Caco-2 (cell line): ENCODE measurements at regions not wholly inside any gene's neighbourhood (a gene's known extent, or its start where the extent isn't known, plus 50 kb on each side); places are given as distances from the start of the nearest gene placed in this dataset.

Experiments used
- BruUV-seq: library from RNA; stranded (reverse); fragments of 400-500 nt; replicated peaks from 2 replicates; lab custom pipeline; 2021; lab: Mats Ljungman, UMichigan
- CTCF ChIA-PET: fragments of 300-600 bp; sonication (Branson Sonifier 250); formaldehyde crosslinking; loops from one replicate; lab custom pipeline; 2022; ENCODE audit warnings: antibody characterized with exemption; lab: Charles Lee
- POLR2A ChIA-PET: fragments of 300-600 bp; sonication (Branson Sonifier 250); formaldehyde crosslinking; loops from one replicate; lab custom pipeline; 2022; ENCODE audit warnings: antibody characterized with exemption; lab: Charles Lee
- DNase-seq, 2 experiments: peaks; one replicate each; pipeline versions ENCODE4 v3.0.0 to v3.0.0-alpha.2; 2020 to 2022
- H3K27me3 ChIP-seq: replicated peaks from 2 replicates; pipeline ENCODE4 v1.6.0; 2011; ENCODE audit warnings: low read length; ENCODE audit not compliant: control insufficient read depth, insufficient read depth
- H3K36me3 ChIP-seq: 2 replicates; pipeline ENCODE4 v1.5.1; 2011; ENCODE audit warnings: low read length; ENCODE audit not compliant: control insufficient read depth, insufficient read depth
- H3K4me1 ChIP-seq: fragments of 250-450 bp; sonication (Bioruptor Pico); 2 replicates; pipeline ENCODE4 v1.5.1; 2020; ENCODE audit warnings: mild to moderate bottlenecking
- H3K4me3 ChIP-seq: 2 replicates; pipeline ENCODE4 v1.5.1; 2011; ENCODE audit warnings: low read depth, mild to moderate bottlenecking, control low read depth, low read length
- H3K9me3 ChIP-seq: fragments of 250-450 bp; sonication (Bioruptor Pico); 2 replicates; pipeline ENCODE4 v1.5.1; 2020; ENCODE audit warnings: mild to moderate bottlenecking, moderate library complexity
- H3K27ac Mint-ChIP-seq: one replicate; pipeline ENCODE4 v1.8.0; 2022; ENCODE audit warnings: mixed read lengths; ENCODE audit not compliant: unreplicated experiment
- H3K27me3 Mint-ChIP-seq: one replicate; pipeline ENCODE4 v1.8.0; 2022; ENCODE audit warnings: mixed read lengths; ENCODE audit not compliant: insufficient read depth, unreplicated experiment
- H3K36me3 Mint-ChIP-seq: one replicate; pipeline ENCODE4 v1.8.0; 2022; ENCODE audit warnings: mild to moderate bottlenecking, mixed read lengths; ENCODE audit not compliant: insufficient read depth, unreplicated experiment
- H3K4me1 Mint-ChIP-seq: one replicate; pipeline ENCODE4 v1.8.0; 2022; ENCODE audit warnings: low read depth, mixed read lengths; ENCODE audit not compliant: unreplicated experiment
- H3K4me3 Mint-ChIP-seq: one replicate; pipeline ENCODE4 v1.8.0; 2022; ENCODE audit warnings: mild to moderate bottlenecking, moderate library complexity, mixed read lengths; ENCODE audit not compliant: unreplicated experiment
- H3K9me3 Mint-ChIP-seq: one replicate; pipeline ENCODE4 v1.8.0; 2022; ENCODE audit warnings: mixed read lengths; ENCODE audit not compliant: unreplicated experiment
- CTCF ChIP-seq, 2 experiments: fragments of 200-600 bp in 1 of 2; IDR thresholded peaks; 1 replicate in 1 of 2; 2 replicates in 1 of 2; pipeline versions ENCODE4 v1.5.1 to v1.8.0; 2011 to 2022; ENCODE audit warnings: antibody characterized with exemption in 1 of 2, control low read depth in 1 of 2, inconsistent platforms in 1 of 2, low read depth in 1 of 2, low read length in 1 of 2, mild to moderate bottlenecking in 1 of 2, moderate library complexity in 1 of 2; ENCODE audit not compliant: insufficient read depth in 1 of 2, severe bottlenecking in 1 of 2, unreplicated experiment in 1 of 2
- intact Hi-C: fragments of 100-400 bp; cut with micrococcal nuclease; formaldehyde crosslinking; loops from one replicate; pipeline ENCODE4 v1.10.0; 2022; ENCODE audit not compliant: unreplicated experiment

- CTCF ChIA-PET = no interaction called here
- Mint-ChIP-seq H3K4me3 (no peak overlapping the region), H3K27me3 (peaks cover 8% of the 10 kb centered on the region), H3K9me3 (no peaks in the 10 kb centered on the region), H3K4me1 (no peaks in the 10 kb centered on the region), H3K36me3 (no peaks in the 10 kb centered on the region), H3K27ac (no peak overlapping the region)
- no TSS peak for BruUV-seq
- H3K27me3 ChIP-seq = no peaks in the 10 kb centered on the region
- H3K36me3 ChIP-seq = no peaks in the 10 kb centered on the region
- DNase-seq = no peak
- no peaks in the 10 kb centered on the region for H3K9me3 ChIP-seq
- POLR2A ChIA-PET = no interaction called here
- no peak overlapping the region for H3K4me3 ChIP-seq
- intact Hi-C loops = no loop called here
- H3K4me1 ChIP-seq = no peaks in the 10 kb centered on the region
- no peak for TF ChIP-seq CTCF (IDR thresholded peaks at IDR 0.05; ENCODE audit: insufficient read depth in 1 of 2, low read depth in 1 of 2, low read length in 1 of 2, severe bottlenecking in 1 of 2, unreplicated experiment in 1 of 2)
Measured at GRCh38 chr5:152237531-152237930, 167.5 kb downstream of the NMUR2 start.

- POLR2A ChIA-PET = no interaction called here
- no peak for DNase-seq
- Histone ChIP-seq H3K4me1 (no peaks in the 10 kb centered on the region), H3K36me3 (no peaks in the 10 kb centered on the region), H3K27me3 (no peaks in the 10 kb centered on the region), H3K9me3 (no peaks in the 10 kb centered on the region), H3K4me3 (no peak overlapping the region)
- CTCF ChIA-PET = no interaction called here
- H3K4me3 Mint-ChIP-seq = no peak overlapping the region
- BruUV-seq = no TSS peak
- H3K4me1 Mint-ChIP-seq = peaks cover 2% of the 10 kb centered on the region
- H3K27ac Mint-ChIP-seq = no peak overlapping the region
- intact Hi-C loops = no loop called here
- no peaks in the 10 kb centered on the region for H3K36me3 Mint-ChIP-seq
- H3K27me3 Mint-ChIP-seq = no peaks in the 10 kb centered on the region
- no peak for TF ChIP-seq CTCF (IDR thresholded peaks at IDR 0.05; ENCODE audit: insufficient read depth in 1 of 2, low read depth in 1 of 2, low read length in 1 of 2, severe bottlenecking in 1 of 2, unreplicated experiment in 1 of 2)
- H3K9me3 Mint-ChIP-seq = no peaks in the 10 kb centered on the region
Measured at GRCh38 chr5:152226191-152226590, 178.9 kb downstream of the NMUR2 start.

- TF ChIP-seq CTCF (IDR thresholded peaks at IDR 0.05; ENCODE audit: insufficient read depth in 1 of 2, low read depth in 1 of 2, low read length in 1 of 2, severe bottlenecking in 1 of 2, unreplicated experiment in 1 of 2) = no peak
- H3K4me3 ChIP-seq = no peak overlapping the region
- H3K36me3 ChIP-seq = no peaks in the 10 kb centered on the region
- CTCF ChIA-PET = no interaction called here
- POLR2A ChIA-PET = no interaction called here
- Mint-ChIP-seq H3K27ac (no peak overlapping the region), H3K9me3 (no peaks in the 10 kb centered on the region), H3K27me3 (no peaks in the 10 kb centered on the region), H3K4me1 (peaks cover 7% of the 10 kb centered on the region), H3K36me3 (no peaks in the 10 kb centered on the region), H3K4me3 (no peak overlapping the region)
- intact Hi-C loops = no loop called here
- no peaks in the 10 kb centered on the region for H3K9me3 ChIP-seq
- no peaks in the 10 kb centered on the region for H3K27me3 ChIP-seq
- no TSS peak for BruUV-seq
- 0 out of 2 replicates have a peak, but pooled peaks cover 5% of the 10 kb centered on the region for H3K4me1 ChIP-seq
- DNase-seq = no peak
Measured at GRCh38 chr5:152221721-152222629, 183.1 kb downstream of the NMUR2 start.
